Uterus (tissue), 2 donors: ENCODE measurements at regions not wholly inside any gene's neighbourhood (a gene's known extent, or its start where the extent isn't known, plus 50 kb on each side); places are given as distances from the start of the nearest gene placed in this dataset.

ENCODE experiments used
- POLR2A ChIP-seq, 2 donors: fragments of 450-650 bp; IDR thresholded peaks; one replicate each; pipeline ENCODE4 v1.6.1; 2016; ENCODE audit warnings: antibody characterized with exemption in 2 of 2, mild to moderate bottlenecking in 1 of 2, moderate library complexity in 1 of 2
- TF ChIP-seq, protein P1 (sequence below), 4 experiments: fragments of 200-600 bp in 2 of 4; fragments of 450-650 bp in 2 of 4; sonication (generic) in 2 of 4; IDR thresholded peaks; one replicate each; pipeline ENCODE4 v1.5.1; 2016 to 2019; ENCODE audit warnings: antibody characterized with exemption in 4 of 4, mild to moderate bottlenecking in 2 of 4, moderate library complexity in 1 of 4

DNA sequence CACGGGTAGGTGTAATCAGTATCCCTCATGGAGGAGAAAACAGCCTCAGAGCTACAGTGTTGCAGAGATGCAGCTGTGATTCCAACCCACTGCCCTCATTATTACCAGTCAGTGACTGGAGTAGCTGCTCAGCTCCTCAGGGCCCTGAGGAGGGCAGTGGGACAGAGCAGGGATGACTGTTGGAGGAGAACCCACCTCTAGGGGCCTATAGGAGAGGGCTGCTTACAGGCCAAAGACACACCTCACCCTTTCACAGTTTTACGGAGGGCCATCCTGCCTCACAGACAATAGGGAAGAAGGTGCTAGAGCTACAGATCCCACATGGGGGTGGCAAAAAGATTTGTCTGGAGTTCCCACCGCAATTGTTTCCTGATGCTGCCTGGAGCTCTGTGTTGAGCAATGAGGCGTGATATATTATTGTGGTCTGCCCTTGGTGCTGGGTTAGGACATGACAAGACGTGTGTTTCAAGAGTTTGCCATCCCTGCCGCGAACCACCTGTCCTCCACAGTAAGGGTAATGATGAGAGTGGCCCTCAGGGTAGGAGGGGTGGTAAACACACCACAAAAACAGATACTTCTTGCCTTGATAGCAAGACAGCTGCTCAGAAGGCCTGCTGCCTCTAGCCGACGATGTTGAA, 140.5 kb upstream of the TPM1 start:
- TF ChIP-seq, protein P1, sequence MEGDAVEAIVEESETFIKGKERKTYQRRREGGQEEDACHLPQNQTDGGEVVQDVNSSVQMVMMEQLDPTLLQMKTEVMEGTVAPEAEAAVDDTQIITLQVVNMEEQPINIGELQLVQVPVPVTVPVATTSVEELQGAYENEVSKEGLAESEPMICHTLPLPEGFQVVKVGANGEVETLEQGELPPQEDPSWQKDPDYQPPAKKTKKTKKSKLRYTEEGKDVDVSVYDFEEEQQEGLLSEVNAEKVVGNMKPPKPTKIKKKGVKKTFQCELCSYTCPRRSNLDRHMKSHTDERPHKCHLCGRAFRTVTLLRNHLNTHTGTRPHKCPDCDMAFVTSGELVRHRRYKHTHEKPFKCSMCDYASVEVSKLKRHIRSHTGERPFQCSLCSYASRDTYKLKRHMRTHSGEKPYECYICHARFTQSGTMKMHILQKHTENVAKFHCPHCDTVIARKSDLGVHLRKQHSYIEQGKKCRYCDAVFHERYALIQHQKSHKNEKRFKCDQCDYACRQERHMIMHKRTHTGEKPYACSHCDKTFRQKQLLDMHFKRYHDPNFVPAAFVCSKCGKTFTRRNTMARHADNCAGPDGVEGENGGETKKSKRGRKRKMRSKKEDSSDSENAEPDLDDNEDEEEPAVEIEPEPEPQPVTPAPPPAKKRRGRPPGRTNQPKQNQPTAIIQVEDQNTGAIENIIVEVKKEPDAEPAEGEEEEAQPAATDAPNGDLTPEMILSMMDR (IDR thresholded peaks at IDR 0.05) = no peak
- no peak for TF ChIP-seq POLR2A (IDR thresholded peaks at IDR 0.05)
